ENCODE measurements at regions not wholly inside any gene's neighbourhood (a gene's known extent, or its start where the extent isn't known, plus 50 kb on each side); places are given as distances from the start of the nearest gene placed in this dataset.

- H3K14ac ChIP-seq (ENCODE audit: low read length in 2 of 2) = no peak overlapping the region
- H3K4me3 ChIP-seq (ENCODE audit: insufficient read depth in 1 of 2, low read depth in 1 of 2, low read length in 2 of 2) = no peak overlapping the region
- H3K36me3 ChIP-seq (ENCODE audit: control insufficient read depth in 1 of 2, insufficient read depth in 2 of 2, low read depth in 1 of 2, low read length in 2 of 2) = no peaks in the 10 kb centered on the region
- no peak for DNase-seq
- H2BK5ac ChIP-seq (ENCODE audit: low read depth, low read length, poor library complexity, severe bottlenecking) = no peak overlapping the region
- no peak overlapping the region for H2BK15ac ChIP-seq (ENCODE audit: low read depth, poor library complexity, severe bottlenecking)
- H3K27me3 ChIP-seq (ENCODE audit: control insufficient read depth in 1 of 2, insufficient read depth in 1 of 2, low read length in 2 of 2) = peaks cover 41 to 84% of the 10 kb centered on the region in 2 experiments
- no peak overlapping the region for H3K27ac ChIP-seq (ENCODE audit: low read length, poor library complexity, severe bottlenecking)
- no peak overlapping the region for H3K18ac ChIP-seq (ENCODE audit: low read depth in 1 of 2, low read length in 2 of 2)
- no peak overlapping the region for H4K8ac ChIP-seq (ENCODE audit: low read length)
- no peaks in the 10 kb centered on the region for H3K79me1 ChIP-seq (replicated peaks; ENCODE audit: low read length, poor library complexity, severe bottlenecking)
- no peak overlapping the region for H3K4ac ChIP-seq (ENCODE audit: low read depth in 1 of 2, low read length in 2 of 2)
- peaks cover 4% of the 10 kb centered on the region for H3K9me3 ChIP-seq (ENCODE audit: control insufficient read depth, low read length)
- H4K91ac ChIP-seq (ENCODE audit: low read length) = no peak overlapping the region
- no peak overlapping the region for H3K23ac ChIP-seq (ENCODE audit: low read length in 2 of 2)
- H3K4me1 ChIP-seq (ENCODE audit: control insufficient read depth, insufficient read depth, low read depth, low read length) = no peaks in the 10 kb centered on the region
- H2BK12ac ChIP-seq (ENCODE audit: low read length in 2 of 2) = no peak overlapping the region
- no peak overlapping the region for H2AFZ ChIP-seq (ENCODE audit: low read depth, low read length)
- H2AK5ac ChIP-seq (ENCODE audit: low read length, severe bottlenecking) = no peak overlapping the region
- H3K4me2 ChIP-seq (ENCODE audit: low read length, poor library complexity, severe bottlenecking) = no peak overlapping the region
- 83% methylated on average over 3 of the region's 5 CpGs for WGBS
- H2BK120ac ChIP-seq (ENCODE audit: low read depth, low read length) = no peak overlapping the region
- H3K9ac ChIP-seq (ENCODE audit: low read length) = no peak overlapping the region
Measured at GRCh38 chr20:58136149-58136484, 92.3 kb downstream of the ANKRD60 start.

- H3K14ac ChIP-seq (ENCODE audit: low read length in 2 of 2) = no peak overlapping the region
- peaks cover 3% of the 10 kb centered on the region for H3K9me3 ChIP-seq (ENCODE audit: control insufficient read depth, low read length)
- H3K23ac ChIP-seq (ENCODE audit: low read length in 2 of 2) = no peak overlapping the region
- no peak overlapping the region for H2AFZ ChIP-seq (ENCODE audit: low read depth, low read length)
- no peak overlapping the region for H4K91ac ChIP-seq (ENCODE audit: low read length)
- H3K36me3 ChIP-seq (ENCODE audit: control insufficient read depth in 1 of 2, insufficient read depth in 2 of 2, low read depth in 1 of 2, low read length in 2 of 2) = no peaks in the 10 kb centered on the region
- H3K4me1 ChIP-seq (ENCODE audit: control insufficient read depth, insufficient read depth, low read depth, low read length) = no peaks in the 10 kb centered on the region
- H3K4me3 ChIP-seq (ENCODE audit: insufficient read depth in 1 of 2, low read depth in 1 of 2, low read length in 2 of 2) = no peak overlapping the region
- no peak for DNase-seq
- H2AK5ac ChIP-seq (ENCODE audit: low read length, severe bottlenecking) = no peak overlapping the region
- H2BK120ac ChIP-seq (ENCODE audit: low read depth, low read length) = no peak overlapping the region
- no peak overlapping the region for H3K18ac ChIP-seq (ENCODE audit: low read depth in 1 of 2, low read length in 2 of 2)
- no peak overlapping the region for H3K4ac ChIP-seq (ENCODE audit: low read depth in 1 of 2, low read length in 2 of 2)
- H3K4me2 ChIP-seq (ENCODE audit: low read length, poor library complexity, severe bottlenecking) = no peak overlapping the region
- H2BK5ac ChIP-seq (ENCODE audit: low read depth, low read length, poor library complexity, severe bottlenecking) = no peak overlapping the region
- no peak overlapping the region for H4K8ac ChIP-seq (ENCODE audit: low read length)
- peaks cover 41 to 84% of the 10 kb centered on the region in 2 experiments for H3K27me3 ChIP-seq (ENCODE audit: control insufficient read depth in 1 of 2, insufficient read depth in 1 of 2, low read length in 2 of 2)
- no peaks in the 10 kb centered on the region for H3K79me1 ChIP-seq (replicated peaks; ENCODE audit: low read length, poor library complexity, severe bottlenecking)
- H3K27ac ChIP-seq (ENCODE audit: low read length, poor library complexity, severe bottlenecking) = no peak overlapping the region
- 53% methylated on average over 16 of the region's 16 CpGs for WGBS
- H3K9ac ChIP-seq (ENCODE audit: low read length) = no peak overlapping the region
- no peak overlapping the region for H2BK12ac ChIP-seq (ENCODE audit: low read length in 2 of 2)
- no peak overlapping the region for H2BK15ac ChIP-seq (ENCODE audit: low read depth, poor library complexity, severe bottlenecking)
Measured at GRCh38 chr20:58135441-58136148, 92.9 kb downstream of the ANKRD60 start.

- Histone ChIP-seq H2BK15ac (ENCODE audit: low read depth, poor library complexity, severe bottlenecking) (no peak overlapping the region), H3K27me3 (ENCODE audit: control insufficient read depth in 1 of 2, insufficient read depth in 1 of 2, low read length in 2 of 2) (peaks cover 41 to 84% of the 10 kb centered on the region in 2 experiments), H3K9me3 (ENCODE audit: control insufficient read depth, low read length) (no peaks in the 10 kb centered on the region), H3K18ac (ENCODE audit: low read depth in 1 of 2, low read length in 2 of 2) (no peak overlapping the region), H4K91ac (ENCODE audit: low read length) (no peak overlapping the region), H3K23ac (ENCODE audit: low read length in 2 of 2) (no peak overlapping the region), H2AK5ac (ENCODE audit: low read length, severe bottlenecking) (no peak overlapping the region), H3K27ac (ENCODE audit: low read length, poor library complexity, severe bottlenecking) (no peak overlapping the region), H3K4me3 (ENCODE audit: insufficient read depth in 1 of 2, low read depth in 1 of 2, low read length in 2 of 2) (peak overlapping the region in 1 of 2 experiments; percentile 40), H3K79me1 (replicated peaks; ENCODE audit: low read length, poor library complexity, severe bottlenecking) (no peaks in the 10 kb centered on the region), H2BK5ac (ENCODE audit: low read depth, low read length, poor library complexity, severe bottlenecking) (no peak overlapping the region), H3K14ac (ENCODE audit: low read length in 2 of 2) (no peak overlapping the region), H3K9ac (ENCODE audit: low read length) (no peak overlapping the region), H2AFZ (ENCODE audit: low read depth, low read length) (no peak overlapping the region), H3K4me1 (ENCODE audit: control insufficient read depth, insufficient read depth, low read depth, low read length) (no peaks in the 10 kb centered on the region), H2BK12ac (ENCODE audit: low read length in 2 of 2) (no peak overlapping the region), H2BK120ac (ENCODE audit: low read depth, low read length) (no peak overlapping the region), H3K4ac (ENCODE audit: low read depth in 1 of 2, low read length in 2 of 2) (no peak overlapping the region), H4K8ac (ENCODE audit: low read length) (no peak overlapping the region), H3K36me3 (ENCODE audit: control insufficient read depth in 1 of 2, insufficient read depth in 2 of 2, low read depth in 1 of 2, low read length in 2 of 2) (no peaks in the 10 kb centered on the region), H3K4me2 (ENCODE audit: low read length, poor library complexity, severe bottlenecking) (no peak overlapping the region)
- DNase-seq = no peak
- WGBS = 75% methylated on average over 8 of the region's 9 CpGs
Measured at GRCh38 chr20:58133020-58133808, 95.2 kb downstream of the ANKRD60 start.

GRCh38 chr20:58131551-58132142 lies 96.8 kb downstream of the ANKRD60 start:
- H4K8ac ChIP-seq (ENCODE audit: low read length) = no peak overlapping the region
- no peak overlapping the region for H2BK5ac ChIP-seq (ENCODE audit: low read depth, low read length, poor library complexity, severe bottlenecking)
- no peaks in the 10 kb centered on the region for H3K79me1 ChIP-seq (replicated peaks; ENCODE audit: low read length, poor library complexity, severe bottlenecking)
- H3K9me3 ChIP-seq (ENCODE audit: control insufficient read depth, low read length) = peaks cover under 1% of the 10 kb centered on the region
- H2AK5ac ChIP-seq (ENCODE audit: low read length, severe bottlenecking) = no peak overlapping the region
- DNase-seq = no peak
- no peak overlapping the region for H3K4me3 ChIP-seq (ENCODE audit: insufficient read depth in 1 of 2, low read depth in 1 of 2, low read length in 2 of 2)
- no peak overlapping the region for H3K4me2 ChIP-seq (ENCODE audit: low read length, poor library complexity, severe bottlenecking)
- H2BK12ac ChIP-seq (ENCODE audit: low read length in 2 of 2) = no peak overlapping the region
- no peak overlapping the region for H3K14ac ChIP-seq (ENCODE audit: low read length in 2 of 2)
- no peaks in the 10 kb centered on the region for H3K36me3 ChIP-seq (ENCODE audit: control insufficient read depth in 1 of 2, insufficient read depth in 2 of 2, low read depth in 1 of 2, low read length in 2 of 2)
- peaks cover 35 to 71% of the 10 kb centered on the region in 2 experiments for H3K27me3 ChIP-seq (ENCODE audit: control insufficient read depth in 1 of 2, insufficient read depth in 1 of 2, low read length in 2 of 2)
- H3K4ac ChIP-seq (ENCODE audit: low read depth in 1 of 2, low read length in 2 of 2) = no peak overlapping the region
- H3K18ac ChIP-seq (ENCODE audit: low read depth in 1 of 2, low read length in 2 of 2) = no peak overlapping the region
- no peak overlapping the region for H2BK15ac ChIP-seq (ENCODE audit: low read depth, poor library complexity, severe bottlenecking)
- H2BK120ac ChIP-seq (ENCODE audit: low read depth, low read length) = no peak overlapping the region
- no peak overlapping the region for H3K27ac ChIP-seq (ENCODE audit: low read length, poor library complexity, severe bottlenecking)
- no peaks in the 10 kb centered on the region for H3K4me1 ChIP-seq (ENCODE audit: control insufficient read depth, insufficient read depth, low read depth, low read length)
- H3K9ac ChIP-seq (ENCODE audit: low read length) = peak overlapping the region; percentile 7
- H3K23ac ChIP-seq (ENCODE audit: low read length in 2 of 2) = no peak overlapping the region
- no peak overlapping the region for H4K91ac ChIP-seq (ENCODE audit: low read length)
- WGBS = 33% methylated on average over 3 of the region's 8 CpGs
- no peak overlapping the region for H2AFZ ChIP-seq (ENCODE audit: low read depth, low read length)
